WTC11 (cell line): ENCODE measurements at regions not wholly inside any gene's neighbourhood (a gene's known extent, or its start where the extent isn't known, plus 50 kb on each side); places are given as distances from the start of the nearest gene placed in this dataset.

Experiments used
- ATAC-seq: fragments of 200-7000 bp; cut with Tn5 transposase; 2 replicates; pipeline ENCODE4 v1.10.0; 2021; ENCODE audit warnings: mild to moderate bottlenecking, moderate library complexity
- CTCF ChIA-PET: fragments of 300-600 bp; sonication (Branson Sonifier 250); formaldehyde crosslinking; loops from one replicate; lab custom pipeline; 2021; ENCODE audit warnings: antibody characterized with exemption; lab: Charles Lee
- POLR2A ChIA-PET: fragments of 350-600 bp; sonication (Branson Sonifier 250); formaldehyde crosslinking; loops from one replicate; lab custom pipeline; 2021; ENCODE audit warnings: antibody characterized with exemption; lab: Charles Lee
- DNase-seq: peaks from one replicate; pipeline ENCODE4 v3.0.0; 2021; ENCODE audit warnings: low spot score
- H3K27ac Mint-ChIP-seq: 2 replicates; pipeline ENCODE4 v1.8.0; 2021; ENCODE audit warnings: mixed read lengths
- H3K27me3 Mint-ChIP-seq: 2 replicates; pipeline ENCODE4 v1.8.0; 2021; ENCODE audit warnings: low read depth, mild to moderate bottlenecking, moderate library complexity, mixed read lengths
- H3K36me3 Mint-ChIP-seq: 2 replicates; pipeline ENCODE4 v1.8.0; 2021; ENCODE audit warnings: mixed read lengths
- H3K4me1 Mint-ChIP-seq: 2 replicates; pipeline ENCODE4 v1.8.0; 2022; ENCODE audit warnings: mixed read lengths
- H3K4me3 Mint-ChIP-seq: 2 replicates; pipeline ENCODE4 v1.8.0; 2021; ENCODE audit warnings: mild to moderate bottlenecking, moderate library complexity, mixed read lengths
- H3K9me3 Mint-ChIP-seq: 2 replicates; pipeline ENCODE4 v1.8.0; 2021; ENCODE audit warnings: mixed read lengths
- ATF1 ChIP-seq: sonication (generic); formaldehyde crosslinking; IDR thresholded peaks from 2 replicates; pipeline ENCODE4 v1.8.1; 2023; ENCODE audit warnings: mild to moderate bottlenecking, moderate library complexity, missing genetic modification reagents
- CREB1 ChIP-seq: sonication (generic); formaldehyde crosslinking; IDR thresholded peaks from 2 replicates; pipeline ENCODE4 v1.8.0; 2023; ENCODE audit warnings: mild to moderate bottlenecking, missing genetic modification reagents
- ELF4 ChIP-seq: sonication (generic); formaldehyde crosslinking; IDR thresholded peaks from 2 replicates; pipeline ENCODE4 v1.8.1; 2022; ENCODE audit warnings: low read depth, mild to moderate bottlenecking, moderate library complexity, missing genetic modification reagents
- FOXK1 ChIP-seq: sonication (generic); formaldehyde crosslinking; IDR thresholded peaks from 2 replicates; pipeline ENCODE4 v1.8.0; 2022; ENCODE audit warnings: mild to moderate bottlenecking, moderate library complexity, missing genetic modification reagents
- GRHL2 ChIP-seq: fragments of 250-450 bp; sonication (Bioruptor Pico); IDR thresholded peaks from 2 replicates; pipeline ENCODE4 v1.8.0; 2022; ENCODE audit warnings: mild to moderate bottlenecking, moderate library complexity; ENCODE audit not compliant: insufficient replicate concordance, severe bottlenecking
- GTF2I ChIP-seq: fragments of 250-450 bp; sonication (Bioruptor Pico); conservative IDR thresholded peaks from 2 replicates; pipeline ENCODE4 v1.4.0; 2021; ENCODE audit warnings: mild to moderate bottlenecking
- JAZF1 ChIP-seq: fragments of 250-450 bp; sonication (Bioruptor Pico); IDR thresholded peaks from 2 replicates; pipeline ENCODE4 v1.9.0; 2021; ENCODE audit warnings: moderate library complexity, mild to moderate bottlenecking, inconsistent platforms
- NFATC4 ChIP-seq: fragments of 250-450 bp; sonication (Bioruptor Pico); IDR thresholded peaks from 2 replicates; pipeline ENCODE4 v1.9.0; 2021; ENCODE audit warnings: mild to moderate bottlenecking
- NR1H2 ChIP-seq: sonication (generic); formaldehyde crosslinking; IDR thresholded peaks from 2 replicates; pipeline ENCODE4 v1.9.0; 2021; ENCODE audit warnings: mild to moderate bottlenecking, moderate library complexity, missing genetic modification reagents
- NR2C2 ChIP-seq: sonication (generic); formaldehyde crosslinking; IDR thresholded peaks from 2 replicates; pipeline ENCODE4 v1.8.0; 2022; ENCODE audit warnings: mild to moderate bottlenecking, missing genetic modification reagents
- RELA ChIP-seq: sonication (generic); formaldehyde crosslinking; IDR thresholded peaks from 2 replicates; pipeline ENCODE4 v1.8.1; 2022; ENCODE audit warnings: missing genetic modification reagents, mild to moderate bottlenecking, borderline replicate concordance
- RORB ChIP-seq: fragments of 250-450 bp; sonication (Bioruptor Pico); IDR thresholded peaks from 2 replicates; pipeline ENCODE4 v1.9.0; 2021; ENCODE audit warnings: mild to moderate bottlenecking
- SMAD3 ChIP-seq: sonication (generic); formaldehyde crosslinking; IDR thresholded peaks from 2 replicates; pipeline ENCODE4 v1.8.0; 2022; ENCODE audit warnings: missing genetic modification reagents, mild to moderate bottlenecking, borderline replicate concordance
- SMAD4 ChIP-seq: sonication (generic); formaldehyde crosslinking; IDR thresholded peaks from 2 replicates; pipeline ENCODE4 v1.8.0; 2022; ENCODE audit warnings: mild to moderate bottlenecking, missing genetic modification reagents
- SP1 ChIP-seq: sonication (generic); formaldehyde crosslinking; conservative IDR thresholded peaks from 2 replicates; pipeline ENCODE4 v1.8.1; 2022; ENCODE audit warnings: missing genetic modification reagents
- ZBTB21 ChIP-seq: sonication (generic); formaldehyde crosslinking; IDR thresholded peaks from 2 replicates; pipeline ENCODE4 v1.8.1; 2023; ENCODE audit warnings: mild to moderate bottlenecking, missing genetic modification reagents, borderline replicate concordance
- TF ChIP-seq, protein P1 (sequence below): sonication (generic); formaldehyde crosslinking; IDR thresholded peaks from 2 replicates; pipeline ENCODE4 v1.8.1; 2023; ENCODE audit warnings: mild to moderate bottlenecking, missing genetic modification reagents, moderate library complexity
- TF ChIP-seq, protein P2 (sequence below): fragments of 250-450 bp; sonication (Bioruptor Pico); IDR thresholded peaks from 2 replicates; pipeline ENCODE4 v1.9.0; 2021; ENCODE audit warnings: moderate library complexity, mild to moderate bottlenecking, inconsistent platforms, borderline replicate concordance
- TF ChIP-seq, protein P3 (sequence below): fragments of 250-450 bp; sonication (Bioruptor Pico); IDR thresholded peaks from 2 replicates; pipeline ENCODE4 v1.9.0; 2021; ENCODE audit warnings: mild to moderate bottlenecking
- TF ChIP-seq, protein P4 (sequence below): sonication (generic); formaldehyde crosslinking; IDR thresholded peaks from 2 replicates; pipeline ENCODE4 v1.8.1; 2022; ENCODE audit warnings: mild to moderate bottlenecking, moderate library complexity, missing genetic modification reagents

DNA sequence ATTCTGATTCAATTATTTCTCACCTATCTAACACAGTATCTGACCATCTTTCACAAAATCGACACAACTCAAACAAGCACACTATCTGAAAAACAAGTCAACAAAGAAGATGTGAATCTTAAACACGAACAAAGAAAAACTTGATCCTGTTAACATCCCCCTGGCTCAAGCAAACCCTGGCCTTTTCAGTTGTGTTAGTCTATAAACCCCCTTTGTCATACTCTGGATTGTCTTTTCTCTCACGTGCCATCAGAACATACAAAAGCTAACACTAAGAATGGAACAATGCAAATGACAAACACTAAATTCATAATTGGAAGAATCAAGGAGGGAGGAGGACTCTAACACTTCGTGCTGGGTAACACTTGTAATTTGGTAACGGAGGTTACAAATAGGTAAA lies 168.7 kb downstream of the GASK1B start:
- ATAC-seq (no peak), DNase-seq (no peak)
- Mint-ChIP-seq H3K4me3 (no peak overlapping the region), H3K27ac (peak overlapping the region; percentile 31; the same call in 1 of the 2 replicates), H3K4me1 (no peaks in the 10 kb centered on the region), H3K27me3 (no peaks in the 10 kb centered on the region), H3K36me3 (no peaks in the 10 kb centered on the region), H3K9me3 (no peaks in the 10 kb centered on the region)
- CTCF ChIA-PET, result interaction anchor here (0.7 kb wide), 1 partner anchor 167 kb away, joined by 3 read pairs; no protein-coding TSS in a partner anchor
- POLR2A ChIA-PET, result no interaction called here
- TF ChIP-seq RORB, result no peak
- no peak for TF ChIP-seq GRHL2 (CRISPR knock-in tag)
- no peak for TF ChIP-seq FOXK1 (CRISPR knock-in tag)
- TF ChIP-seq, protein P1, sequence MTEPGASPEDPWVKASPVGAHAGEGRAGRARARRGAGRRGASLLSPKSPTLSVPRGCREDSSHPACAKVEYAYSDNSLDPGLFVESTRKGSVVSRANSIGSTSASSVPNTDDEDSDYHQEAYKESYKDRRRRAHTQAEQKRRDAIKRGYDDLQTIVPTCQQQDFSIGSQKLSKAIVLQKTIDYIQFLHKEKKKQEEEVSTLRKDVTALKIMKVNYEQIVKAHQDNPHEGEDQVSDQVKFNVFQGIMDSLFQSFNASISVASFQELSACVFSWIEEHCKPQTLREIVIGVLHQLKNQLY (CRISPR knock-in tag), result no peak
- no peak for TF ChIP-seq SP1 (CRISPR knock-in tag)
- TF ChIP-seq NFATC4 (CRISPR knock-in tag), result no peak
- no peak for TF ChIP-seq CREB1 (CRISPR knock-in tag)
- TF ChIP-seq ELF4 (CRISPR knock-in tag), result no peak
- TF ChIP-seq GTF2I, result no peak
- no peak for TF ChIP-seq ZBTB21 (CRISPR knock-in tag)
- TF ChIP-seq NR2C2 (CRISPR knock-in tag), result no peak

DNA sequence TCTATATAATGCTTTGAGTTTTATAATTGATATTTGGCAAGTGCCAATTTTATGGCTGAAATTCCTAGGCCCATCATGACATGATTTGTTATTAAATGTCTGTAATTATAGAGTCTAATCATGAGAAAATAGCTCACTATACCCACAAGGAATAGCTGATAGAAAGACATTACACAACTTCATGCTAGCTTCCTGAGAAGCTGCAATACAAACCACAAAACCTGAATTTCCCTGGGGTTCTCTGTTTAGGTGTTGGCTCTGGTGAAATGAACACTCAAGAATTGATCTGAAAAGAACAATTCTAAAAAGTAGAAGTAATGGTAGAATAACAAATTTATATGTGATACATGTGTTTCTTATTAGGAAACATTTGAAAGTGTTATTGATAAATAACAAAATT lies 169.6 kb downstream of the GASK1B start:
- Mint-ChIP-seq H3K27ac (no peak overlapping the region), H3K4me1 (no peaks in the 10 kb centered on the region)
- ATAC-seq, result no peak

DNA sequence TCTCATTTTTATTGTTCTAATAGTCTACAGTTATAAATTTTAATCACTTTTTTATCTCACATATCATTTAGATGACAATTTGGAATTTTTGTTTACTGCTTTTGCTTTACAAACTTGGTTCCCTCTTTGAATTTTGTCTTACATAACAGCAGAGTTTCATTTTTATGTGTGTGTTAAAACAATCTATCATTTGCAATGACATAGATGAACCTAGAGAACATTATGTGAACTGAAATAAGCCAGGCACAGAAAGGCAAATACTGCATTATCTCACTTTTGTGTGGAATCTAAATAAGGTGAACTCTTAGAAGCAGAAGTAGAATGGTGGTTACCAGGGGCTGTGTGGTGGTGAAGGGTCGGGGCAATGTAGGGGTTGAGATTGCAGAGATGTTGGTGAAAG lies 170.7 kb downstream of the GASK1B start:
- H3K27ac Mint-ChIP-seq, result no peak overlapping the region
- no peaks in the 10 kb centered on the region for H3K36me3 Mint-ChIP-seq
- DNase-seq (no peak), ATAC-seq (no peak)
- no peak overlapping the region for H3K4me3 Mint-ChIP-seq
- CTCF ChIA-PET, result no interaction called here
- H3K4me1 Mint-ChIP-seq, result no peaks in the 10 kb centered on the region
- no peaks in the 10 kb centered on the region for H3K9me3 Mint-ChIP-seq
- POLR2A ChIA-PET, result no interaction called here
- TF ChIP-seq JAZF1 (CRISPR knock-in tag) (no peak), SMAD3 (no peak), NR1H2 (CRISPR knock-in tag) (no peak), SMAD4 (CRISPR knock-in tag) (no peak)
- TF ChIP-seq, protein P2, sequence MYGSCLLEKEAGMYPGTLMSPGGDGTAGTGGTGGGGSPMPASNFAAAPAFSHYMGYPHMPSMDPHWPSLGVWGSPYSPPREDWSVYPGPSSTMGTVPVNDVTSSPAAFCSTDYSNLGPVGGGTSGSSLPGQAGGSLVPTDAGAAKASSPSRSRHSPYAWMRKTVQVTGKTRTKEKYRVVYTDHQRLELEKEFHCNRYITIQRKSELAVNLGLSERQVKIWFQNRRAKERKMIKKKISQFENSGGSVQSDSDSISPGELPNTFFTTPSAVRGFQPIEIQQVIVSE (CRISPR knock-in tag), result no peak
- TF ChIP-seq, protein P3, sequence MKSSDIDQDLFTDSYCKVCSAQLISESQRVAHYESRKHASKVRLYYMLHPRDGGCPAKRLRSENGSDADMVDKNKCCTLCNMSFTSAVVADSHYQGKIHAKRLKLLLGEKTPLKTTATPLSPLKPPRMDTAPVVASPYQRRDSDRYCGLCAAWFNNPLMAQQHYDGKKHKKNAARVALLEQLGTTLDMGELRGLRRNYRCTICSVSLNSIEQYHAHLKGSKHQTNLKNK (CRISPR knock-in tag), result no peak
- TF ChIP-seq, protein P4, sequence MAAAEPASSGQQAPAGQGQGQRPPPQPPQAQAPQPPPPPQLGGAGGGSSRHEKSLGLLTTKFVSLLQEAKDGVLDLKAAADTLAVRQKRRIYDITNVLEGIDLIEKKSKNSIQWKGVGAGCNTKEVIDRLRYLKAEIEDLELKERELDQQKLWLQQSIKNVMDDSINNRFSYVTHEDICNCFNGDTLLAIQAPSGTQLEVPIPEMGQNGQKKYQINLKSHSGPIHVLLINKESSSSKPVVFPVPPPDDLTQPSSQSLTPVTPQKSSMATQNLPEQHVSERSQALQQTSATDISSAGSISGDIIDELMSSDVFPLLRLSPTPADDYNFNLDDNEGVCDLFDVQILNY, result no peak
- no peaks in the 10 kb centered on the region for H3K27me3 Mint-ChIP-seq

More for the DNA sequence above, 169.6 kb downstream of the GASK1B start:
- Mint-ChIP-seq H3K27me3 (no peaks in the 10 kb centered on the region), H3K36me3 (no peaks in the 10 kb centered on the region), H3K4me3 (no peak overlapping the region), H3K9me3 (no peaks in the 10 kb centered on the region)
- DNase-seq, result no peak
- ChIA-PET CTCF (no interaction called here), POLR2A (no interaction called here)
- TF ChIP-seq ATF1 (CRISPR knock-in tag) (no peak), RELA (no peak)

DNA sequence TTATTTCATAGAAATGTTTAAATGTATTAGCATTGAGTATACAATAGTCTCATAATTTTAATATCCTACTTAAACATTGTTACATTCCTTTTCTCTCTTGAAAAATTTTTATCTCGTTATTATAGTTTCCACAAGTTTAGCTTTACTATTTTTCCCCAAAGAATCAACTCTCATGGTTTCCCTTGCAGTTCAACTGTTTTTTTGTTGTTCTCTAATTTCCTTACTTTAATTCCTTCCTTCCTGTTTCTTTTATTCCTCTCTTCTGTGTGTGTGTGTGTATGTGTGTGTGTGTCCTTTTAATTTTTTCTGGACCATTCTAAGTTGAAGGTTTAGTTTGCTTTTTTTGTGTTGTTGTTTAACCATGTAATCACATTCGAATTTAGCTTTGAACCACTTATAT lies 171.1 kb downstream of the GASK1B start:
- Mint-ChIP-seq H3K4me1 (no peaks in the 10 kb centered on the region), H3K36me3 (no peaks in the 10 kb centered on the region), H3K9me3 (no peaks in the 10 kb centered on the region), H3K4me3 (no peak overlapping the region), H3K27ac (no peak overlapping the region), H3K27me3 (no peaks in the 10 kb centered on the region)
- DNase-seq, result no peak
- ATAC-seq, result no peak
- ChIA-PET CTCF (no interaction called here), POLR2A (no interaction called here)
- TF ChIP-seq RORB, result no peak
